Ammon's horn (tissue), 1 donor: ENCODE measurements at regions not wholly inside any gene's neighbourhood (a gene's known extent, or its start where the extent isn't known, plus 50 kb on each side); places are given as distances from the start of the nearest gene placed in this dataset.

ENCODE experiments used
- DNase-seq: peaks from one replicate; pipeline ENCODE4 v3.0.0-alpha.2; 2016; ENCODE audit warnings: low spot score

DNA sequence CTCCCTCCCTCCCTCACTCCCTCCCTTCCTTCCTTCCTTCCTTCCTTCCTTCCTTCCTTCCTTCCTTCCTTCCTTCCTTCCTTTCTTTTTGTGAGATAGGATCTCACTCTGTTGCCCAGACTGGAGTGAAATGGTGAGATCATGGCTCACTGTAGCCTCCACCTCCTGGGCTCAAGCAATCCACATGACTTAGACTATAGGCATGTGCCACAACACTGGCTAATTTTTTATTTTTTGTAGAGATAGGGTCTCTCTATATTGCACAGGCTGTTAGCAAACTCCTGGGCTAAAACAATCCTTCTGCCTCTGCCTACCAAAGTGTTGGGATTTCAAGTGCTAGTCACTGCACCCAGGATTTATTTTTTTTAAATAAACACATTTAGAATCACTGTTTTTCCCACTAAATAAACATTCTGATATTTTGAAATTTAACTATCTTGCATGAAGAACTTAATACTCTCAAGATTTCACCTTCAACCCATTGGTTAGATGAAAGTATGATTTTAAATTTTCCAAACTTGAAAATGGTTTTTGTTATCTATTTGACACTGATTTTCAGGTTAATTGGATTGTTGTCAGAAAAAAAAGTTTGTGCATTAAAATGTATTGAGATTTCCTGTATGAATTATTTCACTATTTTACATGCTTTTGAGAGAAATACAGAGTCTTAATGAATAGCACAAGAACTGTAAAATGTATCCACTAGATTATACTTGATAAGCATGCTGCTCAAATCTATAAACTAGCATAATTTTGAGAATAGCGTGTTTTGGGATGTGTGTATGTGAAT lies 745.1 kb downstream of the TSN start:
- no peak for DNase-seq

DNA sequence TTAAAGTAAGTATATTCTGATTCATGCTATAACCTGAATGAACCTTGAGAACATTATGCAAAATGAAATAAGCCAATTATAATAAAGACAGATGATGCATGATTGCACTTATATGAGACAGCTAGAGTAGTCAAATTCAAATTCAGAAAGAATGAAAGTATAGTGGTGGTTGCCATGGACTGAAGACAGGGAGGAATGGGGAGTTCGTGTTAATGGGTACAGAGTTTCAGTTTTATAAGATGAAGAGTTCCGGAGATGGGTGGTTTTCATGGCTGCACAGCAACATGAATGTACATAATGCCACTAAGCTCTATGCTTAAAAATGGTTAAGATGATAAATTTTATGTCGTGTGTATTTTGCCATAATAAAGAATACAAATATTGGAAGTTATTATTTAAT lies 751.2 kb downstream of the TSN start:
- no peak for DNase-seq

DNA sequence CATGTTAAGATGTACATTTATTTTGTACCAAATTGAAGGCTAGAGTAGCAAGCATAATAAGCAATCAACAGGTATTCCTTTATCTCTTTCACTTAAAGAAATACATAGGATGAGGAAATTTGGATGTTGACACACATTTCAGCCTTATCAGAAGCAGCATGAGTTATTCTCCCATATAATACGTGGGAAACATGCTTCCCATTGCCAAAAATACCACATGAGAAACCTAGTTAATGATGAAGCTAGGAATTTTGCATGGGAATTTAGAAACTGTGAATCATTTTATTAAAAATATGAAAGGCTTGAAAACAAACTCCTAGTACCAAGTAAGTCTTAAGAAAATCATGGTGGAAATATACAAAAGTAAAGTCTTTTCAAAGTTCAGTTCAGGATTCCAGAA lies 751.8 kb downstream of the TSN start:
- DNase-seq: no peak

DNA sequence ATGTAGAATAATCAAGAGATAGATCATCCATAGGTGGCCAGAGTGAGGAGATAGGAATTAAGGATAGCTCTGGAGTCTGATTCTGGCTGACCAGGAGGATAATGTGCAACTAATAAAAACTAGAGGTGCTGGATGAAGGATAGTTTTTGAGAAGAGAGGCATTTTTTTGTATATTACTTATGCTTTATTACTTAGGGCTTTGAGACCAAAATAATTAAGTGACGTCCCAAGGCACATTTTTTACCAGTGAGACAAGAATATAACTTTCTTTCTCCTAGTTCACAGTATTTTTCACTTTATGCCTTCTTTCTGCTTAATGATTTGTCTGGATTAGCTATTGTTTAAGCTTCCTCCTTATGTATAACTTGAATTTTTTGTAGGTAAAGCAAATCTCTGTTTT lies 756.6 kb downstream of the TSN start:
- DNase-seq: no peak

DNA sequence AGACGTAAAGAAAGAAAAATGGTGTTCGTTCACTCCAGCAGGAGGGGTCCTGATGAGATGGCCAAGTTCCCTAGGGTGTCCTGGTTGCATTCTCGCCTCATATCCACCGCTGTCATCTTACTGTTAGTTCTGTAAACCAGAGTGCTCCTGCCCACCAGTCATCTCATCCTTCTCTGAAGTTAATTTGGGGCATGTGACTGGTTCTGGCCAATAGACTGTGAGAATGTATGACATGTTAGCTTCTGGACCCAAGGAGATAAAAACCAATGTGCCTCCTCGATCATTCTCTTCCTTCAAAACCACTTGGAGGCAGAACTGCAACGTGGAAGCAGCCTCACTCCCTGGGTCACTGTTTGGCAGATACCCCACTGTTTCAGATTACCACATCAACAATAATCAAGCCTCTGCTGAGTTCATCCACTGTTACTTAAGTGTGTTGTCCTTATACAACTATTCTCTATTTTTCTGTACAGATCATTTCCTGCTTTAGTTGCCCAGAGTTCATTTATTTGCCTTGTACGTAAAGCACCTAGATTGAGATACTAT lies 759.1 kb downstream of the TSN start:
- DNase-seq: no peak

DNA sequence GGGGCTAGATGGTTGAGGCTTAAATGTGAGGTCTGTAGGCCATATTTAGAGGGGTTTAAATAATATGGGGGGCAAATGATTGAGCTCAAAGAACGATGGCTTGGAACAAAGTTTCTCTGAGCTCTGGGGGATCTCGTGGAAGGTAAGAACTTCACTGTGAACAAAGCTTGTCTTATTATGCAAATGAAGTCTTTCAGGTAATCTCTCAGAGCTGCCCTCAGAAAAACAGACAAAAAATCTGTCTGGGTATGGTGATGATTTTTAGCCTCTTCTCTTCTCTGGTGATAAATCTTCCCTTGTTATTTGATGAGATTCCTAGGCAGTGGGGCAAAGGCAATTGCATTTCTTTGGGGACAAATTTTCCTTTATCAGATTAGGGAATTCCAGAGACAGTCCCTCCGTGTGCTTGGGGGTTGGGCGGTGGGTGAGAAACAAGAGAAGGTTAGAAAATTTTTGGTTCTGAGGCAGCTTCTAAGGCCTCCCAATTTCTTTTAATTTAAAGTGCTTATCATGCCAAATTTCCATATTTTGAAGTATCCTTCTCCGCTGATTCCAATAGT lies 760.4 kb downstream of the TSN start:
- DNase-seq: no peak

DNA sequence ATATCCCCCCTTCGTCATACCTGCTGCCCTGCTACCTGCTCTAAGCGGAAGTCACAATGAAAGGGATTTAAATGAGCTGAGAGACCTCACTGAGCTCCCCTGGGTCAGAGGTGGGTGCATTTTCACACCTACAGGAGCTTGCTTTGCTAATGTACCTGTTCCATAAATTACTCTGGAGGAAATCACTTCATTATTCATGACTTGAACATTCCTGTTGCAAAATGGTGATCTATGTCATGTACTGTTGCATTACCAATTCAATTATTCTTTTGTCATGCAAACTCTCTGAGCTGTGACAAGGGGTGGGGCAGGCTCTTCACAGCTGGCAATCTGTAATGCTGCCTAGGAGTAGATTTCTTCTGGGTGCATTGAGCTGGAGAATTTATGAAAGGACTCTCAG lies 761.3 kb downstream of the TSN start:
- no peak for DNase-seq

DNA sequence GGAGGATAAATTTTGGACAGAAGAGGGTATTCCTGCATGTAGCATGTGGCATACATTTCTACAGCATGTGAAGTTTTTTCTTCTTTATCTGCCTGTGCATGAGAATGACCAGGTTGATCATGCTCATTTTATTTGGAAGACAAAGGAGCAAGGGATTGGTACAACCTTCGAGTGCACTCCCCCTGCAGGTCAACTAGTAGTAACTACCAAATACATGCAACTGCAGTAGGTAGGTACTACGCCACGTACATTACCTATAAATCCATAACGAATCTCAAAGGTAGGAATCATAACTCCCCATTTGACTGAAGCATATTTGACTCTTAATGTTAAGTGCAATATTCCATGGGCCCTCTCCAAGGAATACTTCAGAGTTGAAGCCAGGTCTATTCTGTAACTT lies 763.9 kb downstream of the TSN start:
- no peak for DNase-seq

DNA sequence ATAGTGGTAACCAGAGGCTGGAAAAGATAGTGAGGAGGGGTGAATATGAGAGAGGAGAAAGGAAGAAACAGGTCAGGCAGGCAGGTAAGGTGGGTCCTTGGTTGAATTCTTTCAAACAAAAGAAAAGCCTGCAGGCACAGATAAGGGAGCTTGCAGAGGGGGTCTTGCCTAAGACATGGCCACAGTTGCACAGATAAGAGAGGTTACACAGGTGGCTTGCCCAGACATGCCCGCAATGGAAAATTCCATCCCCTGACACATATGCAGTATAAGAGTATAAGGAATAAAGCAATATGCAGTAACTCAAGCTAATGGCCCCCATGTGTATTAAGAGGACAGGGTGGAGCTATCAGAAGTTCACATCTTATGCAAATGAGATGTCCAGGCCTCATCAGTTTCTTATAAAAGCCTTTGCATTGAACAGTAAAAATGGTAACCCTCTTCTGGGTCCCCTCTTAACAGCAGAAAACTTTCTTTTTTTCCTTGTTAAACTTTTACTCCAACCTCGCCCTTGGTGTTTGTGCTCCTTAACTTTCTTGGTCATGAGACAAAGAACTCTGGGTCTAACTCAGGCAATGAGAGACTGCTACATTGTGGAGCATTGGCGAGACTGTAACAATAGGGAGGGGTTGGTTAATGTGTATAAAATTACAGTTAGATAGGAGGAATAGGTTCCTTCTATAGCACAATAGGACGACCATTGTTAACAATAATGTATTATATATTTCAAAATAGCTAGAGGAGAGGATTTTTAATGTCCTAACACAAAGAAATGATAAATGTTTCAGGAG lies 764.6 kb downstream of the TSN start:
- no peak for DNase-seq

DNA sequence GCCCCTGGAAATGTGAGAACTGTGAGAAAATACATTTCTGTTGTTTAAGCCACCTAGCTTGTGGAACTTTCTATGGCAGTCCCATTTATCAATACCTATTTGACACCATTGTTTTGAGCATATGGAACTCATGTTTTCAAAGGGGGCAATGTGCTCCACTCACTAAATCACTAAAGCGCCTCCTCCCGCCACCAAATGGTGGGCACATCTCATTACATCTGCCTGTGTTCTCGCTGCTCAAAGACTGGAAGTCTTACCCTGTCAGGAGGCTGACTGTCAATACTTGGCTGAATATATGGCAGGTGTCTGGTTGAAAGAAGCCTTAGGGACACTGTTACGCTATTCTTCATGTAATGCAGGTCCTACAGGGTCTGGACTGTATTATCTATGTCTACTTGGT lies 767.7 kb downstream of the TSN start:
- DNase-seq: no peak

DNA sequence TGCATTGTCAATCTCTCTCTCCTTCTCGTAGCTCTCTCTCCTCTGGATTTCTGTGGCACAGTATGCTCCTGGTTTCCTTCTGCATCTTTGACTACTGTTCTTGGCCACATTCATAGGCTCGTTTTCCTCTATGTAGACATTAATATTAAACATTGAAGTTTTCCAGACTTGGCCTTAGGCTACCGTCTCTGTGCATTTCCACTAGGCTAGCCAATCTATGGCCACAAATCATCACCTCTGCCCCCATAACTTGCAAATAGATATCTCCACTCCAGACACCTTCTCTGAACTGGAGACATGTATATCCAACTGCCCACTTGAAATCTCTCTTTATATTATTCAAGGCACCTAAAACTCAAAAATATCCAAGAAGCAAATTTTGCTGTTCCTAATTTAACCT lies 768.5 kb downstream of the TSN start:
- DNase-seq: no peak

DNA sequence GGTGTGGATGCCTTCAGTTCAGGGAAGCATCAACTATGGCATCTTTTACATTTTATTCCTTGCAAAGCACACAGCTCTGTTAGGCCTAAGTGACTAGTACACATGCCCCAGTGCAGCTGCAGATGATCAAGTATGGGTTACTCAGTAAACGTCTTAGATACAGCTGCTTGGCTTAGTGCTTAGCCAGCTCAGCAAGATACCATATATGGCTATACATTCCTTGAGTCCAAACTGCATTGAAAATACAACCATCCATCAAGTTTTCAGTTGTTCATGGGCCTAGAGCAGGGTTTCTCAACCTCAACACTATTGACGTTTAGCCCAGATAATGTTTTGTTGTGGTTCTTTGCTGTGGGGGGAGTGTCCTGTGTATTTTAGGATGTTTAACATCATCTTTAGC lies 769.9 kb downstream of the TSN start:
- DNase-seq: no peak

DNA sequence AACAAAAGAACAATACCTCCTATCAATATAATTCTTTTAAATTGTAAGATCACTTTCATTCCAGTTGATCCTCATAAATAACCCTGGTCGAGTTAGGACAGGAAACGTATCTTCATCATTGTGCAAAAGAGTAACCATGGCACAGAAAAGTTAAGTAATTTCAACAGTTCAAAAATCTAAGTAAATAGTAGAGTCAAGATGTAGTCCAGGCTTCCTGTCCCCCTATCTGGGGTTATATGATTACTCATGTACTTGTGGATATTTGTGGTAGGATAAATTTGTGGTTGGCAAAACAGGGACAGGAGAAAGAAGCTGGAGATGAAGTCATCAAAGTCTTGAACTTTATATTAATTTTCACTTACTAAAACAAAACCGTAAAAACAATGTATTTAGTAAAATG lies 772.6 kb downstream of the TSN start:
- no peak for DNase-seq

DNA sequence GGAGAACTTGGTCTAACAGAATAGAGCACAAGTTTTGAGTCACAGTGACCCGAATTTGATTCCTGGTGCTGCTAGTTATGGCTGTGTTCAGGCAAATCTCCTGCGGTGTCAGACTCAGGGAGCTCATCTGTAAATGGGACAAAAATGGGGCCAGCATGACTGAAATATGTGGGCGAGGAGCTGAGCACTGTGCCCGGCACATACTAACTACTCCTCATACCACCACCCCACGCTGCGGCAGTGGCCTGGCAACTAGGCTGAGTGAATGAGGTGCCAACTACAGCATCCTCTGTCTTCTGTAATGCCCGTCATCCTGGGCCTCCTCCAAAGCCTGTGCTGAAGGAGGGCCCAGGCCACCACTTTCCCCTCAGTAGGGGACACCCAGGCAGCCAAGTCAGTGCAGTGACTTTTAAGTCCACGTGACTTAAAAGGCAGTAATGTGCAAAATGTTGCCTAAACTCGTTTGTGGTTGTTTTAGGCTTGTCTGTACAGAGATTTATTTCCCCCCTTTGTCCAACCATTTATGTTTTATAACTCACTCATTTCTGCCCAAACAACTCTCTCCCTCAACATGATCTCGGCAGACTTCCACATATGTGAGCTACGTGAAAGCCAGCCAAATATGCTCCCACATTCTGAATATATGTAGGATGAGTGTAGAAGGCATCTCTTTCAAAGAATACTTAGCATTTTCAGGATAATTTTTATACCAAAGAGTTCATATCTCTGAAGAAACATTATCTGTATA lies 773.7 kb downstream of the TSN start:
- DNase-seq: no peak

DNA sequence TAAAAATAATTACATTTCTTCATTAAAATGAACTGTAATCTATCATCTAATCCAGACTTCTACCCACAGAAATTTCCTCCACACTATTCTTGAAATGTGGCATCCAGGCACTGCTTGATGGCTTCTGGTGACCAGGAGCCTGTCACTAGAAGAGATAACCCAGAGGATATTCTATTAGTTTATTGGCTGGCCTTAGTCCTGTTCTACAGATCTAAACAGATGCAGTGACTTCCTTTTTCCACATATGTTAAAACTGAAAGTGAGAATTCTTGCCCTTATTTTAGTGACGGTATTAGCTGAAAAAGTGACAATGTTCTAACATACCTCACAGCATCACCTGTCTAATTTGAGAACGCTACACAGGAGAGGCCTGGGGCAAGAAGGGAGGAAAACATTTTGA lies 775.4 kb downstream of the TSN start:
- no peak for DNase-seq

DNA sequence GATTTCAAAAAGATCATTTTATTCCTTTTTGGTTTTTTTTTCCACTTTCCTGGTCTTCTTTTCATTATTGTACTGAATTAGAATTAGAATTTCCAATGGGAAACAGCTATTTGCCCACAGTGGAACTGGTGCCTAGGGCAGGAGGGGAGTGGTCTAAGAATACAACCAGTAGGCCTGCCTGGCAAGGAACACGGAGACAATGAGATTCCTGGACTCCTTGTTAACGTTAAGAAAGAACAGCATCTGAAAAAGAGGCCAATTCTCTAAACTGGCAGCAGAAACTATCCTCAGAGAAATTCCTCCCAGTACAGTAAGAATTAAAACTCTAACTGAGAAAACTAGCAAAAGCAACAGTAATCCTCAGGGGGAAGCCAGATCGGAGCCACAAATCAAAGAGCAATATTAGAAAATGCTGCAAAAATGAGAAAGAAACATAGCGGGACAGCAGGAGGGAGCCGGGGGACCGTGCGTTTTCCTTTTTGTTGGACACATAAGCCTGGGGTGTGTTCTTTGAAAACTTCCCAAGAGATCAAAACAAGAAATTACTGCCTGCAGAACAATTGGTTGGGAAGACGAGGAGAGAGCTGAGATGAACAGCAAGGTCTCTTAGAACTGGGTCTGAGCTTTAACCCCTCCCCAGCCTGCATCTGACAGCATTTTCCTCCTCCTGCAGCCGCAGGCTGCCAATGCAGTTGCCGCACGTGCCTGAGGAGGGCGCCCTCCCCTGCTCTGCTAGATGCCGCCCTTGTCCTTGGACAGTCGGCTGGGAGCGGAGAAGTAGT lies 776.0 kb downstream of the TSN start:
- no peak for DNase-seq

DNA sequence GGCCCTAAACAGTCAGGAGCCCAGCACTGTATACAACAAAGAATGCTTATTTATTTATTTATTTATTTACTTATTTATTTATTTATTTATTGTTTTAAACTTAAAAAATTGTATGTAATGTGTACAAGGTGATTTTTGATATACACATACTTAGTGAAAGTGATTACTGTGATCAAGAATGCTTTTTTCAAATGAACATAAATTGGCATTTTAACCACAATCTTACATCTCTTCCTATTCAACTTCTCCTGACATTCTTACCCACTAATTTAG lies 776.6 kb downstream of the TSN start:
- no peak for DNase-seq

DNA sequence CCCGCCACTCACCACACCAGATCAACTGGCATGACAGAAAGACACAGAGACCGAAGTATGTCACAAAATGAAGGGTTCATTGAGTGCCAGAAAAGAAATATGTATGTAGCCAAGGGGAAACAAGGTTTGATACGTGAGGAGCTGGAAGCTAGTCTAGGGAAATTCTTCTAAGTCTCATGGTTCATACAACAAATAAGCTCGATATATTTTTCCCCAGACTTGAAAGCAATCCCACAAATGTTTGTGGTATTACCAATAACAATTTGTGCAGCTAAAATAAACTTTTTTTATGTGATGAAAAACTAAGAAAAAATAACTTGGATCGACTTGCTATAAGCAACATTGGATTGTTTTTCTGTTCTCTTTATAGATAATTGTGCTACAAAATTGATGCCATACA lies 777.0 kb downstream of the TSN start:
- DNase-seq: no peak

DNA sequence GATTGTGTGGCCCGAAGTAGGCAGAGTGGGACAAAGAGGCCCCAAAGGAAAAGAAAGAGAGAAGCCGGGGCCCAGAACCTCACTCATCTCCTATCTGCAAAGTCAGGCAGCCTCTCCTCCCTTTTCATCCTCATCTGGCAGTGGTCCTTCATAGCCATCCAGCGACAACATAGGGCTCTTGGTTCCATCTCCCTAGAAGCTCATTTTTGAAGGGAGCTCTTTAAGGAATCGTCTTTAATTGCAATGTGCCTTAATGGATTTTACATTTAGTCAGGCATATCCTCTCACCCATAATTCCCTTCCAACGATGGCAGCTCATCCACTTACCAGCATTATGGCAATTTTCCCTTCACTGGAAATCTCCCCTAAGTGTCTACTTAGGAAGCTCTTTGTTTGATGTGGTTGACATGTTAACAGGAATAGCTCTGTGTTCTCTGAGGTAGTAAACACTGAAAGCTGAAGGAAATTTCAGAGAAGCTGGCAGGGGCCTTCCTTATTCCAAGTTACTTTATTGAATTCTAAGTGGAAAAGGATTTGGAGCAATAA lies 780.6 kb downstream of the TSN start:
- DNase-seq: no peak

DNA sequence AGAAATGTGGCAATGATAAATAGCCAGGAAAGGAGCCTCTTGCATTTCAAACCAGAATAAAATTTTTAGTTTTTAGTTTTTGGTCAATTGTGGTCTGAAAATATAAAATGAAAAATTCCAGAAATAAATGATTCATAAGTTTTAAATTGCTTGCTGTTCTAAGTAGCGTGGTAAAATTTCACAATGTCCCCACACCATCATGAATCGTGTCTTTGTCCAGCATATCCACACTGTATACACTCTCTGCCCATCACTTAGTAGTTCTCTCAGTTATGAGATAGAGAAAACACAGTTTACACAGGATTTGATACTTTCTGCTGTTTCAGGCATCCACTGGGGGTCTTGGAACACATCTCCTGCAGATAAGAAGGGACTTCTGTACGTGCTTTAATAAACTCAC lies 783.9 kb downstream of the TSN start:
- DNase-seq: no peak

DNA sequence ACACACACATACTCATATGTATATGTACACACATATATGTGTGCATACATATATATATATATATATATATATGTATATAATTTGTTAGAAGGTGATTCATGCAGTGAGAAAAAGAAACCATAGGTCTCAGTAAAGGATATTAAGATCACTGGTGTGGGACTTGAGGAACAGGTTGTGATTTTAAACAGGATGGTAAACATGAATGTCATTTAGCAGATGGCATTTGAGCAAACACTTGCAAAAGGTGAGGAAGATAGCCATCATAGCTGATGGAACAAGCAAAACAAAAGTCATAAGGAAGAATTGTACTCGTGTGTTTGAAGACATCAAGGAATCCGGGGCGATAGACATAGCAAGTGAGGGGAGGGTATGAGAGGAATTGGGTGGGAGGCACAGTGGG lies 784.5 kb downstream of the TSN start:
- DNase-seq: no peak

DNA sequence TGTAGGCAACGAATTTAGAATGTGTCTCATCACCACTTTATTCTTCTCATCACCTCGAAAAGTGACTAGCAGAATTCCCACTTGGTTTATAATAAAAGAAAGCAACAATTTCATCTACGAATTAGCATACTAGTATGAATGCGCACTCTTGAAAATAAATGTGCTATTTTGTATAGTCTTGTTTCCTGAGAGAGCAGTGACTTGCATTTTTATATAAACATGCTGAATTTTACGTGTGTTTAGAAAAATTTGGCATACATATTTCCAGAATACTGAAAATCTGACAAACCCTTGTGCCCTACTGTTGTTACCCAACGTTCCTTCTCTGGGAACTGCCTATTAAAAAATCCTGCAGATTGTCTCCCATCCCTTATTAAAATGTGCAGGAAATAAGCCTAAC lies 786.8 kb downstream of the TSN start:
- DNase-seq: no peak
